Uterus (tissue), 3 donors: ENCODE measurements at regions not wholly inside any gene's neighbourhood (a gene's known extent, or its start where the extent isn't known, plus 50 kb on each side); places are given as distances from the start of the nearest gene placed in this dataset.

Experiments
- DNase-seq, 2 donors: peaks; one replicate each; pipeline ENCODE4 v3.0.0-alpha.2; 2019 to 2020
- H3K27ac ChIP-seq, 2 donors: fragments of 200-600 bp; sonication (generic); 1 replicate in 1 of 2; 2 replicates in 1 of 2; pipeline ENCODE4 v1.5.1; 2016 to 2018
- H3K27me3 ChIP-seq, 2 donors: fragments of 200-600 bp; sonication (generic); one replicate each; pipeline ENCODE4 v1.5.1; 2018 to 2019; ENCODE audit warnings: control low read depth in 1 of 2
- H3K36me3 ChIP-seq, 2 donors: fragments of 200-600 bp; sonication (generic); one replicate each; pipeline ENCODE4 v1.5.1; 2019; ENCODE audit warnings: control low read depth in 1 of 2
- H3K4me1 ChIP-seq, 2 donors: fragments of 200-600 bp; sonication (generic); one replicate each; pipeline ENCODE4 v1.5.1; 2018 to 2019; ENCODE audit warnings: control low read depth in 1 of 2
- H3K4me3 ChIP-seq, 2 donors: fragments of 200-600 bp; sonication (generic); 1 replicate in 1 of 2; 2 replicates in 1 of 2; pipeline ENCODE4 v1.5.1; 2018 to 2019; ENCODE audit warnings: mild to moderate bottlenecking in 1 of 2
- H3K9me3 ChIP-seq, 2 donors: fragments of 200-600 bp; sonication (generic); one replicate each; pipeline ENCODE4 v1.5.1; 2019; ENCODE audit warnings: control low read depth in 1 of 2
- POLR2A ChIP-seq, 2 donors: fragments of 450-650 bp; IDR thresholded peaks; one replicate each; pipeline ENCODE4 v1.6.1; 2016; ENCODE audit warnings: antibody characterized with exemption in 2 of 2, mild to moderate bottlenecking in 1 of 2, moderate library complexity in 1 of 2
- intact Hi-C: fragments of 100-400 bp; cut with DNase I; formaldehyde crosslinking; loops from one replicate; pipeline ENCODE4 v1.15.1; 2023; ENCODE audit warnings: low total_unique reads
- TF ChIP-seq, protein P1 (sequence below), 4 experiments: fragments of 200-600 bp in 2 of 4; fragments of 450-650 bp in 2 of 4; sonication (generic) in 2 of 4; IDR thresholded peaks; one replicate each; pipeline ENCODE4 v1.5.1; 2016 to 2019; ENCODE audit warnings: antibody characterized with exemption in 4 of 4, mild to moderate bottlenecking in 2 of 4, moderate library complexity in 1 of 4
- donor health status: DM: yes; HTN: yes; CAD: no.

DNA sequence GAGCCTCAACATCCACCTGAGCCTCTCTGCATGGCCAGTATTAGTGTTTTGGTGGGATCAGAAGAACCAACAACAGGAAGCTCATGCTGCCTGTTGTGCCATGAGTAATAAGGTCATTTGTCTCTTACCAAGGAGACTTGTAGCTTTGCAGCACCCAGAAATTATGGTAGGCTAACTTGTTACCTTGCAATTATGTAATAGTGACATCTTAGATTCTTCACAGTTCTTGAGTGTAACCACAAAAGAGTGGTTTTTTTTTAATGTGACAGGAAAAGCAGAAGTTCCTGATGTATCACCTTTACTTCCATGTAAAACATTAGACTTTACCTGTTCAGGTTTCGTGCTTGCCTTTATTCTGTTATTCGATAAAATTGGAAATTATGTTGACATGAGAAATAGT lies 263.9 kb upstream of the CXXC4 start:
- TF ChIP-seq POLR2A (IDR thresholded peaks at IDR 0.05): no peak
- TF ChIP-seq, protein P1, sequence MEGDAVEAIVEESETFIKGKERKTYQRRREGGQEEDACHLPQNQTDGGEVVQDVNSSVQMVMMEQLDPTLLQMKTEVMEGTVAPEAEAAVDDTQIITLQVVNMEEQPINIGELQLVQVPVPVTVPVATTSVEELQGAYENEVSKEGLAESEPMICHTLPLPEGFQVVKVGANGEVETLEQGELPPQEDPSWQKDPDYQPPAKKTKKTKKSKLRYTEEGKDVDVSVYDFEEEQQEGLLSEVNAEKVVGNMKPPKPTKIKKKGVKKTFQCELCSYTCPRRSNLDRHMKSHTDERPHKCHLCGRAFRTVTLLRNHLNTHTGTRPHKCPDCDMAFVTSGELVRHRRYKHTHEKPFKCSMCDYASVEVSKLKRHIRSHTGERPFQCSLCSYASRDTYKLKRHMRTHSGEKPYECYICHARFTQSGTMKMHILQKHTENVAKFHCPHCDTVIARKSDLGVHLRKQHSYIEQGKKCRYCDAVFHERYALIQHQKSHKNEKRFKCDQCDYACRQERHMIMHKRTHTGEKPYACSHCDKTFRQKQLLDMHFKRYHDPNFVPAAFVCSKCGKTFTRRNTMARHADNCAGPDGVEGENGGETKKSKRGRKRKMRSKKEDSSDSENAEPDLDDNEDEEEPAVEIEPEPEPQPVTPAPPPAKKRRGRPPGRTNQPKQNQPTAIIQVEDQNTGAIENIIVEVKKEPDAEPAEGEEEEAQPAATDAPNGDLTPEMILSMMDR (IDR thresholded peaks at IDR 0.05): no peak
- Histone ChIP-seq H3K4me1 (no peaks in the 10 kb centered on the region), H3K27me3 (no peaks in the 10 kb centered on the region), H3K27ac (no peak overlapping the region), H3K4me3 (no peak overlapping the region), H3K36me3 (no peaks in the 10 kb centered on the region), H3K9me3 (no peaks in the 10 kb centered on the region)
- DNase-seq: no peak
- intact Hi-C loops: no loop called here

DNA sequence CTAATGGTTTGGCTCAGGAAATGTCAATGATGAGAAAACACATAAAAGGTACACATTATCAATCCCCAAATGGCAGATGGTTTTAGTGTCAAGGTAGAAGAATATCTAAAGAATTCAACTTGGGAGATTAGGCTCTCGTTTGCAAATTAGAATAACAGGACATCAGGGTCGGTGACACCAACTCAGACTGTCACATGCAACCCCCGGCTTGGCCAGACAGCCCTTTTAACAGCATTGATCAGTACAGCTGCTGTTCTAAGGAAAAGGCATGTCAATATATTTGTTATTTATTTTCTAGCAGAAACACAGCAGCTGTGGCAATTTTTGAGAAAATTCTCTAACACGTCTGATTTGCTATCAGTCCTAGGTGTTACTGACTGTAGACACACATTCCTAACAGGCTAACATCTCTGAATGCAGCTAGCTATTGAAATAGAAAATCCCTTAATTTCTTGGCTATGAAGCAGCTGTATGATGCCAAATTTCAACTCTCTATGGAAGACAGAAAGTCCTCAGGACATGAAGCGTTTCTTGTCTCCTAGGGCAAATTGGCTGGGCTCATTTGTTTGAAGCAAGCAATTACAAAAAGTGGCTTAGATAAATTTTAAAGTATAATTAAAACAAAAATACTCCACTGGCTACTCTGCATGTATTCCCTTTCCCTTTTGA lies 269.0 kb upstream of the CXXC4 start:
- Histone ChIP-seq H3K9me3 (no peaks in the 10 kb centered on the region), H3K36me3 (no peaks in the 10 kb centered on the region), H3K27ac (no peak overlapping the region), H3K4me1 (no peaks in the 10 kb centered on the region), H3K27me3 (no peaks in the 10 kb centered on the region), H3K4me3 (no peak overlapping the region)
- intact Hi-C loops: no loop called here
- no peak for TF ChIP-seq POLR2A (IDR thresholded peaks at IDR 0.05)
- TF ChIP-seq, protein P1 (IDR thresholded peaks at IDR 0.05): no peak
- DNase-seq: no peak

DNA sequence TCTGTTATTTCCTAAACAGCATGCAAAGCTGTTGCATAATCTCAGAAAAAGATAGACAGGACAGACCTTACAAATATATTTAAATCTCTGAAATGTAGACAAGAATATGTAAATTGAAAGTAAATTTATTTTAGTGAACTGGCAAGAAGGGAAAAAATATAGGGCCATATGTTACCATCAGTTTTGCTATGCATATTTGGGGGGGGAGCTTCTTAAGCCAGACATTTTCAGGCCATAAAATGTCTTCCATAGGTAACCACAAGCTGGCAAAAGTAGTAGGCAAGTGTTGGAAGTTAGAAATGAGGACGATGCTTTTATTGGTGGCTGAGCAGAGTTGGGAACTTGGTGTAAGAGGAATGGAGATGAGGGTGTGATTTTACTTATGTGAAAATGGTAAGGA lies 272.0 kb upstream of the CXXC4 start:
- H3K4me3 ChIP-seq: no peak overlapping the region
- no peak for DNase-seq
- no peak for TF ChIP-seq POLR2A (IDR thresholded peaks at IDR 0.05)
- TF ChIP-seq, protein P1 (IDR thresholded peaks at IDR 0.05): no peak
- no peaks in the 10 kb centered on the region for H3K4me1 ChIP-seq
- H3K9me3 ChIP-seq: no peaks in the 10 kb centered on the region
- no peaks in the 10 kb centered on the region for H3K36me3 ChIP-seq
- intact Hi-C loops: no loop called here
- H3K27me3 ChIP-seq: no peaks in the 10 kb centered on the region
- H3K27ac ChIP-seq: no peak overlapping the region

DNA sequence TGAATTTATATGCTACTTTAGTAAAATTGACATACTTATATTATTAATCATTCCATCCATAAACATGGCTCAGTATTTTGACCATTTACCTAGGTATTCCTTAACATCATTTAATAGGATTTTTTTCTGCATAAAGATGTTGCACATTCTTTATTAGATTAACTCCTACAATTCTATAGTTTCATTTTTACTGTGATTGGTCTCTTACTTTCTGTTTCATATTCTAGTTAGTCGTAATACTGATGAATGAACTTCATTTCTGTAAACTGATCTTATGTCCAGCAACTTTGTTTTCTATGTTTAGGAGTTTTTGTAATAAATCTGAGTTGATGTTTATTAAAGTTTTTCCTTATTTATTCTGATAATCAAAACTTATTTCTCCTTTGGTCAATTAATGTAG lies 278.2 kb upstream of the CXXC4 start:
- H3K27me3 ChIP-seq: no peaks in the 10 kb centered on the region
- TF ChIP-seq POLR2A (IDR thresholded peaks at IDR 0.05): no peak
- TF ChIP-seq, protein P1 (IDR thresholded peaks at IDR 0.05): no peak
- no peaks in the 10 kb centered on the region for H3K4me1 ChIP-seq
- DNase-seq: no peak
- H3K27ac ChIP-seq: no peak overlapping the region
- no peaks in the 10 kb centered on the region for H3K36me3 ChIP-seq
- no peaks in the 10 kb centered on the region for H3K9me3 ChIP-seq
- intact Hi-C loops: no loop called here
- no peak overlapping the region for H3K4me3 ChIP-seq

DNA sequence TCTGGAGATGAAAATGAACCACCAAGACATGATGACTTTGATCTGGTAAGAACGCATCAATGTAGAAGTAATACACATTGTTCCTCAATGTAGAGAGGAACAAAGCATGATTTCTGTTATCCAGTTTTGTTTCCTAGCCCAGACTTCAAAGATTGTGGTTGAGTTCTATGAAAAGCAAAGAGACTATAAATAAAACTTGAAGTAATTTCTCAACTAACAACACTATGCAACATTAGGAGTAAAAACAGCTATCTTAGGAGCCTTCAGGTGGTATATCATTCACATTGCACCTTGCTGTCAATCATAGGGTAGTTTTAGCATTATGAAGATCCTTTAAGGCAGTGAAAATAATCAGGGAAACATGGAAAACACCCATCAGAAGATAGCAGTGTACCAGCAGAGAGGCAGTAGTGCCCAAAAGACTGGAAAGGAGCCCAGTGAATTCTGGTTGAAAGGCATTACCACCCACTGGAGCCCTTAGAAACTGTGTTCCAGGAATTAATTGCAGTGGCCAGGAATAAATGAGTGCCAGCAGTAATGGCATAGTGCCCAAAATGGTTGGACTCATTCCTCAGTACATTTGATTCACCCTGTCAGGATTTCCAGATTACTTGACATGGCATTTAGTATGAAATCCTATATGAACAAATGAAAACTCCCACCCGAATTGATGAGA lies 300.7 kb upstream of the CXXC4 start:
- Histone ChIP-seq H3K4me3 (no peak overlapping the region), H3K27me3 (no peaks in the 10 kb centered on the region), H3K4me1 (no peaks in the 10 kb centered on the region), H3K36me3 (no peaks in the 10 kb centered on the region), H3K9me3 (no peaks in the 10 kb centered on the region), H3K27ac (no peak overlapping the region)
- DNase-seq: no peak
- intact Hi-C loops: no loop called here
- TF ChIP-seq, protein P1 (IDR thresholded peaks at IDR 0.05): no peak
- TF ChIP-seq POLR2A (IDR thresholded peaks at IDR 0.05): no peak
